ENCODE measurements at regions not wholly inside any gene's neighbourhood (a gene's known extent, or its start where the extent isn't known, plus 50 kb on each side); places are given as distances from the start of the nearest gene placed in this dataset.

DNA sequence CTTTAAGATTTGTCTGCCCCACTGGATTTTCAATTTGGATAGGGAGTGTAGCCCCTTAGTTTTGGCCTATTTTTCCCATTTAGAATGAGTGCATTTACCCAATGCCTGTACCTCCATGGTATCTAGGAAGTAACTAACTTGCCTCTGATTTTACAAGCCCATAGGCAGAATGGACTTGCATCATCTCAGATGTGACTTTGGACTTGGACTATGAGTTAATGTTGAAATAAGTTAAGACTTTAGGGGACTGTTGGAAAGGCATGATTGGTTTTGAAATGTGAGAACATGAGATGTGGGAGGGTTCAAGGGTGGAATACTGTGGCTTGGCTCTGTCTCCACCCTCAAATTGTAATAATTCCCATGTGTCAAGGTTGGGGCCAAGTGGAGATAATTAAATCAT is 2480.2 kb downstream of the PCDH7 start:
- DNase-seq (ENCODE audit: low read depth, low spot score) (no peak), ATAC-seq (no peak)
- ChIA-PET CTCF (no interaction called here), POLR2A (no interaction called here)
- in situ Hi-C loops (cut with HindIII; ENCODE audit: low pct_unique_long_range_greater_than_20kb, low sequenced_read_pairs) (no loop called here), intact Hi-C loops (cut with micrococcal nuclease; ENCODE audit: unreplicated experiment) (no loop called here)
- no peaks in the 10 kb centered on the region for H3K27me3 ChIP-seq (ENCODE audit: control insufficient read depth, insufficient read depth, low read length)
- no peaks in the 10 kb centered on the region for H3K4me1 ChIP-seq (ENCODE audit: control insufficient read depth, insufficient read depth, low read length)
- H3K36me3 ChIP-seq (ENCODE audit: control insufficient read depth, insufficient read depth, low read length): no peaks in the 10 kb centered on the region
- TF ChIP-seq TCF7L2 (IDR thresholded peaks at IDR 0.05; ENCODE audit: low read depth, low read length) (no peak), REST (IDR thresholded peaks at IDR 0.05; ENCODE audit: insufficient read depth in 1 of 2, low read depth in 2 of 2, low read length in 1 of 2) (no peak), POLR2AphosphoS5 (IDR thresholded peaks at IDR 0.05; ENCODE audit: low read depth, low read length) (no peak), SIN3A (IDR thresholded peaks at IDR 0.05; ENCODE audit: borderline replicate concordance, insufficient read depth, low read depth, low read length) (no peak)
- TF ChIP-seq, protein P1, sequence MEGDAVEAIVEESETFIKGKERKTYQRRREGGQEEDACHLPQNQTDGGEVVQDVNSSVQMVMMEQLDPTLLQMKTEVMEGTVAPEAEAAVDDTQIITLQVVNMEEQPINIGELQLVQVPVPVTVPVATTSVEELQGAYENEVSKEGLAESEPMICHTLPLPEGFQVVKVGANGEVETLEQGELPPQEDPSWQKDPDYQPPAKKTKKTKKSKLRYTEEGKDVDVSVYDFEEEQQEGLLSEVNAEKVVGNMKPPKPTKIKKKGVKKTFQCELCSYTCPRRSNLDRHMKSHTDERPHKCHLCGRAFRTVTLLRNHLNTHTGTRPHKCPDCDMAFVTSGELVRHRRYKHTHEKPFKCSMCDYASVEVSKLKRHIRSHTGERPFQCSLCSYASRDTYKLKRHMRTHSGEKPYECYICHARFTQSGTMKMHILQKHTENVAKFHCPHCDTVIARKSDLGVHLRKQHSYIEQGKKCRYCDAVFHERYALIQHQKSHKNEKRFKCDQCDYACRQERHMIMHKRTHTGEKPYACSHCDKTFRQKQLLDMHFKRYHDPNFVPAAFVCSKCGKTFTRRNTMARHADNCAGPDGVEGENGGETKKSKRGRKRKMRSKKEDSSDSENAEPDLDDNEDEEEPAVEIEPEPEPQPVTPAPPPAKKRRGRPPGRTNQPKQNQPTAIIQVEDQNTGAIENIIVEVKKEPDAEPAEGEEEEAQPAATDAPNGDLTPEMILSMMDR (IDR thresholded peaks at IDR 0.05): no peak
- H3K9me3 ChIP-seq (ENCODE audit: control insufficient read depth, insufficient read depth, low read depth, low read length): no peaks in the 10 kb centered on the region
- BruUV-seq (replicated peaks): no TSS peak
- H3K4me3 ChIP-seq (ENCODE audit: low read depth in 2 of 2, low read length in 2 of 2): no peak overlapping the region
- H3K27ac ChIP-seq (ENCODE audit: low read length): no peak overlapping the region

DNA sequence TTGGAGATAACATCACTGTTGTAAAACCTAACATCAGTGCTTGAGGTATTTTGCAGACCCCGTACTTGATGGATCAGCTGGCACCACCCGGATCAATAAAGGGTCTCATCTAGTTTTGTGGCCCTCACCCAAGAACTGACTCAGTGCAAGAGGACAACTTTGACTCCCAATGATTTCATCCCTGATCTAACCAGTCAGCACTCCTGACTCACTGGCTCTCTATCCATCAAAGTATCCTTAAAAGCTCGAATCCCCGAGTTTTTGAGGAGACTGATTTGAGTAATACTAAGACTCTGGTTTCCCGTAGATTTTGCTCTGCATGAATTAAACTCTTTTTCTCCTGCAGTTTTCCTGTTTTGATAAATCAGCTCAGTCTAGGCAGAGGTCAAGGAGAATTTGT is 2498.1 kb downstream of the PCDH7 start:
- ChIA-PET POLR2A (no interaction called here), CTCF (no interaction called here)
- no peak for DNase-seq (ENCODE audit: low read depth, low spot score)
- TF ChIP-seq TCF7L2 (IDR thresholded peaks at IDR 0.05; ENCODE audit: low read depth, low read length) (no peak), SIN3A (IDR thresholded peaks at IDR 0.05; ENCODE audit: borderline replicate concordance, insufficient read depth, low read depth, low read length) (no peak), REST (IDR thresholded peaks at IDR 0.05; ENCODE audit: insufficient read depth in 1 of 2, low read depth in 2 of 2, low read length in 1 of 2) (no peak), POLR2AphosphoS5 (IDR thresholded peaks at IDR 0.05; ENCODE audit: low read depth, low read length) (no peak)
- TF ChIP-seq, protein P1 (IDR thresholded peaks at IDR 0.05): no peak
- Histone ChIP-seq H3K4me1 (ENCODE audit: control insufficient read depth, insufficient read depth, low read length) (no peaks in the 10 kb centered on the region), H3K27me3 (ENCODE audit: control insufficient read depth, insufficient read depth, low read length) (no peaks in the 10 kb centered on the region), H3K36me3 (ENCODE audit: control insufficient read depth, insufficient read depth, low read length) (no peaks in the 10 kb centered on the region), H3K9me3 (ENCODE audit: control insufficient read depth, insufficient read depth, low read depth, low read length) (no peaks in the 10 kb centered on the region), H3K27ac (ENCODE audit: low read length) (no peak overlapping the region), H3K4me3 (ENCODE audit: low read depth in 2 of 2, low read length in 2 of 2) (no peak overlapping the region)
- no TSS peak for BruUV-seq (replicated peaks)
- in situ Hi-C loops (cut with HindIII; ENCODE audit: low pct_unique_long_range_greater_than_20kb, low sequenced_read_pairs): no loop called here
- intact Hi-C loops (cut with micrococcal nuclease; ENCODE audit: unreplicated experiment): no loop called here
- no peak for ATAC-seq

Data from Panc1 (cell line).